NCI-H2196 (cell line): ENCODE measurements at regions not wholly inside any gene's neighbourhood (a gene's known extent, or its start where the extent isn't known, plus 50 kb on each side); places are given as distances from the start of the nearest gene placed in this dataset.

Experiments
- DNase-seq: peaks from one replicate; lab custom pipeline; 2025; ENCODE audit not compliant: unreplicated experiment; lab: John Stamatoyannopoulos, UW

- no peak for DNase-seq
Observed at GRCh38 chr16:52235186-52235585, 311.8 kb downstream of the TOX3 start.

DNA sequence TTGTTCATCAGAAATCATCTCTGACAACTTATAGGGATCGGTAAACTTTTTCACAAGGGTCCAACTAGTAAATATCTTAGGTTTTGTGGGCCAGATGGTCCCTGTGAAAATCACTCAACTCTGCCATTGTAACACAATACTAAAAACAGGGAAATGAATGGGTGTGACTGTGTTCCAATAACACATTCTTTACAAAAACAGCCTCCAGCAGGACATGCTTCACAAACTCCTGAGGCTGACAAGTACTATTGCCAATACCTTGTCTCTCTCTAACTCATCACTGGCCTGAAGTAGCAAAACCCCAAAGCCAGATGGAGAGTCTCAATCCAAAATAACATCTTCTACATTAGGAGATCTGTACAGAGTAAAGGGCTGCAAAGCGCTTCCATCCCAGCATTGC lies 312.3 kb downstream of the TOX3 start:
- DNase-seq, result no peak

GRCh38 chr16:52229471-52229870 lies 317.5 kb downstream of the TOX3 start:
- DNase-seq, result no peak

DNA sequence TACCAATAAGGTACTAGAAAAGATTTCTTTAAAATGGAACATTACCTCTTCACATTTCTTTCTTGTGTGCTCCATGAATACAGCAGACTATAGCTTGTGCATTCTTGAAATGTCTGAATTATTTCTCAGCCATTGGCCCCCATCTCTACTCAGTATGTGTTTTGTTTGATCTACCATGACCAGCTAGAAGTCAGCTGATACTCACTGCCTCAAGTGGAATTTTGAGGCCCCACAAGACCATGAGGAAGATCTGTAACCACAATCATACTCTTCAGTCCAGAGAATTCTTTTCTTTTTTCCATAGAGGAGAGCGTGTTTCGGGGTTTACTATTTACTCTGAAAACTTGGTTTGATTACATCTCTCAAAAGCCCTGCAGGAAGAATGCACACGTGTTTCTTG lies 319.1 kb downstream of the TOX3 start:
- DNase-seq, result no peak

- DNase-seq, result no peak
Observed at GRCh38 chr16:52212841-52213240, 334.1 kb downstream of the TOX3 start.

GRCh38 chr16:52209227-52209626 lies 337.7 kb downstream of the TOX3 start:
- DNase-seq, result no peak

GRCh38 chr16:52203096-52203495 lies 343.8 kb downstream of the TOX3 start:
- DNase-seq, result no peak

DNA sequence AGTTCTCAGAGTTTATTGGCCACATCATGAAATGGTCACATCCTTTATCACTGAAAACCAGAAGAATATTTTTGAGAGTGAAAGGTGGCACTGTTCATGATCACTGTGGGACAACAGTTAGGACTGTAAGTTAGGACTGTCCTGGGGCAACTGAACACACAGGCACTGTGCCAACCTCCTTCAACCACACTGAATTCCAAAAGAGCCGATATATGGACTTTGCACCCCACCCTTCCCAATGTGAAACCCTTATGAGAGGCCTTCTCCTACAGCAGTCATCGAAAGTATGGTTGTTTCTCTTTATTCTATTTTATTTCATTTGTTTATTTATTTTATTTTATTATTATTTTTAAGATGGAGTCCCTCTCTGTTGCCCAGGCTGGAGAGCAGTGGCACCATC lies 353.5 kb downstream of the TOX3 start:
- no peak for DNase-seq

GRCh38 chr16:52191531-52192134 lies 355.3 kb downstream of the TOX3 start:
- peak; percentile 41 for DNase-seq

- no peak for DNase-seq
Observed at GRCh38 chr16:52184336-52184735, 362.6 kb downstream of the TOX3 start.

DNA sequence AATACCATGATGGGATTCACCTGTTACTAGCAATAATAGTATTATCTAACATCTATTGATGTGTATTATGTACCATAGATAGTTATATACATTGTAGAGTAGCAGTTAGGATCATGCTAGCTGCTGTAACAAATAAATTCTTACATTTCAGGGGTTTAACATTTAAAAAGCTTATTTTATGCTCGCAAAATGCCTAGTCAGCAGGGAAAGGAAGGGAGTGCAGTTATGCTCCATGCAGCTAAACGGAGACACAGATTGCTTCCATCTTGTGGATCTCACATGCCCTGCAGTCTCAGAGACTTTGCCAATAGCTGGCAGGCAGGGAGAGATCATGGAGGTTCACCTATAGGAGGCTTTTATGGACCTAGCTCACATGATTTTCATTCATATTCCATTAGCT lies 364.1 kb downstream of the TOX3 start:
- no peak for DNase-seq

- DNase-seq, result no peak
Observed at GRCh38 chr16:52174168-52174567, 372.8 kb downstream of the TOX3 start.

DNA sequence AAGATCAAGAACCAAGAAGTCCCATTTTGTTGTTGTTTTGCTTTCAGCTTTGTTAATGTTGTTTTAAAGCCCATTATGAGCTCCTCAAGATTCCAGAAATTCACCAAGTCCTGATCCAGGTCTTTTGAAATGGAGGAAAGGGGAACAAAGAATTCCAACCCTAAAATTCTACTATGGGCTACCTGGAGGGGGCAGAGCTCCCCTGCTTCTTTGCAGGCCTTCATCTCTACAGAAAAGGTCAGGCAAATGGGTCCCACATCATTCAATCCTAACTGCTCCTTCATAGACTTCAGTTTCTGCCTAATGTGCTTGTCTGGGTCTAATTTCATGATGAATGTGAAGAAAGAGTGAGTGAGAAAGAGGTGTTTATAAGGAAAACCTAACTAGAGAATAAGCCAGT lies 375.5 kb downstream of the TOX3 start:
- DNase-seq, result no peak

GRCh38 chr16:52167328-52167727 lies 379.6 kb downstream of the TOX3 start:
- no peak for DNase-seq

- no peak for DNase-seq
Observed at GRCh38 chr16:52165961-52166360, 381.0 kb downstream of the TOX3 start.

- no peak for DNase-seq
Observed at GRCh38 chr16:52149003-52149402, 397.9 kb downstream of the TOX3 start.

GRCh38 chr16:52141871-52142270 lies 405.1 kb downstream of the TOX3 start:
- DNase-seq, result no peak

DNA sequence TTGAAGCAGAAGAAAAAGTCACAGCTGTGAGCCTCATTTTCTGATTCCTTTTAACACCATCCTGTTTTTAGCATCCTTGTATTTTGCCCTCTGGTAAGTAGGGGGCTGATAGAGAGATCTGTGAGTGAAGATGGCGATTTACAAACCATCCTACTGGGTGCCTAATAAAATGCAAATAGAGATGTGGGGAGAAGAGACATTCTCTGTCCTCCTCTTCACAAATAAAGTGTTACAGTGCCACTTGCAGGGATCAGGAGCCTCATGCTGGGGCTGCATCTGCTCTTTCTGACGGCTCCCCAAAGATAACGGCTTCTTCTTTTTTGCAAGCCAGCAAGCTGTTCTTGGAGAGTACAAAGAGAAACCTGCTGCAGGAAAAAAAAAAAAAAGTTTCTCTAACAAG lies 418.6 kb downstream of the TOX3 start:
- DNase-seq, result no peak

- DNase-seq, result no peak
Observed at GRCh38 chr16:52123842-52124241, 423.1 kb downstream of the TOX3 start.

- DNase-seq, result no peak
Observed at GRCh38 chr16:52123061-52123839, 423.7 kb downstream of the TOX3 start.

DNA sequence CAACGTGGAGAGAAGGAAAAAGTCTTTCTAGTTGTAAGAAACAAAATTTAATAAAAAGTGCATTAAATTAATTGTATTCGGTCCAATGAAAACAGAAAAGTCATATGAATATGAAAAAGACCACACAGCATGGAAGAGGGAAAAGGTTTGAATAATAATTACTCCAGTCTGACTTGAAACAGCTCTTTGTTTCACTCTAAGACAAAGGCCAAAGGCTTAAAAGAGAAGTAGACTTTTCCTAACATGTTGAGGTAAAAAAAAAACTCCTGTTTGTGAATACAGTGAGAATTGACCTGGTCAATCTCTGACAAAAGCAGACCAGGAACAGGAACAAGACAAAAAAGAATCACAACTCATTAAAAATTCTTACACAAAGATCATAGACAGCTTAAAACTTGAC lies 429.8 kb downstream of the TOX3 start:
- no peak for DNase-seq

DNA sequence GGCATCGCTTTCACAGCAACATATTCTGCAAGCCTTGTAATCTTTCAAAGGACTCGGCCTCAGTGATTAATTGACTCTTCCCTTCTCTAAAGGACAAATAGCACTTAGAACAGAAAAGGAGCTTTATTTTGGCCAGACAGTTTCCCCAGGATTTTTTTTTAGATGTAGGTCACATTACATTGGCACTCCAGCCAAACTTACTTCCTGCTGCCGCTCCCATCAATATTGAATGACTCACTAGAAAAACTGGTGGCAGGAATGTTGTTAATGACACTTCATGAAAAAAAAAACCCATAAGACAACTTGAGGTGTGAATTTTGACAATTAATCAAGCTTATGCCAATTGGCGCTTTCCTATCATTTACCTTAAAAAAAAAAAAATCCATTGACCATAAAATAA lies 432.6 kb downstream of the TOX3 start:
- DNase-seq, result peak; percentile 30
